HepG2 (cell line): ENCODE measurements at regions not wholly inside any gene's neighbourhood (a gene's known extent, or its start where the extent isn't known, plus 50 kb on each side); places are given as distances from the start of the nearest gene placed in this dataset.

Experiments used
- BCL3 ChIP-seq: sonication (generic); formaldehyde crosslinking; IDR thresholded peaks from 2 replicates; pipeline ENCODE4 v1.5.1; 2020; ENCODE audit warnings: mild to moderate bottlenecking, missing genetic modification reagents, moderate library complexity
- CTCF ChIP-seq: sonication (generic); formaldehyde crosslinking; IDR thresholded peaks from 2 replicates; pipeline ENCODE4 v1.5.0; 2020; ENCODE audit warnings: mild to moderate bottlenecking, missing genetic modification reagents, moderate library complexity
- DMTF1 ChIP-seq: sonication (generic); formaldehyde crosslinking; IDR thresholded peaks from 2 replicates; pipeline ENCODE4 v1.4.0; 2020; ENCODE audit warnings: mild to moderate bottlenecking, missing genetic modification reagents
- NCOA1 ChIP-seq: sonication (generic); formaldehyde crosslinking; IDR thresholded peaks from 2 replicates; pipeline ENCODE4 v1.9.0; 2021; ENCODE audit warnings: missing genetic modification reagents
- NR2C2 ChIP-seq: sonication (generic); formaldehyde crosslinking; IDR thresholded peaks from 2 replicates; pipeline ENCODE4 v1.4.0; 2020; ENCODE audit warnings: missing genetic modification reagents, mild to moderate bottlenecking, moderate library complexity, borderline replicate concordance
- POLR2AphosphoS5 ChIP-seq: IDR thresholded peaks from 2 replicates; pipeline ENCODE4 v1.6.1; 2012; ENCODE audit warnings: low read depth, low read length
- ZC3H4 ChIP-seq: sonication (generic); formaldehyde crosslinking; IDR thresholded peaks from 2 replicates; pipeline ENCODE4 v1.4.0; 2020; ENCODE audit warnings: missing genetic modification reagents, borderline replicate concordance

- no peak for TF ChIP-seq CTCF (CRISPR knock-in tag)
- TF ChIP-seq BCL3 (CRISPR knock-in tag) = no peak
- TF ChIP-seq POLR2AphosphoS5 = no peak
- no peak for TF ChIP-seq NCOA1 (CRISPR knock-in tag)
- no peak for TF ChIP-seq DMTF1
- TF ChIP-seq ZC3H4 (CRISPR knock-in tag) = no peak
- no peak for TF ChIP-seq NR2C2
Measured at GRCh38 chr18:42486271-42486670, 531.2 kb downstream of the PIK3C3 start.
